Parathyroid adenoma (tissue), 2 donors: ENCODE measurements at regions not wholly inside any gene's neighbourhood (a gene's known extent, or its start where the extent isn't known, plus 50 kb on each side); places are given as distances from the start of the nearest gene placed in this dataset.
"Not testable (repeated sequence)": the region's sequence is repeated elsewhere in the genome, so short reads cannot be mapped to it uniquely, and the experiment has no call there.

Experiments used
- H2AFZ ChIP-seq: fragments of 300-600 bp; sonication (generic); one replicate; pipeline ENCODE4 v1.7.0; 2017; ENCODE audit warnings: antibody characterized with exemption, mild to moderate bottlenecking
- H3K27ac ChIP-seq: fragments of 300-600 bp; sonication (generic); one replicate; pipeline ENCODE4 v1.7.0; 2017
- H3K27me3 ChIP-seq: fragments of 300-600 bp; sonication (generic); one replicate; pipeline ENCODE4 v1.7.0; 2017; ENCODE audit warnings: low read length; ENCODE audit not compliant: control insufficient read depth, insufficient read depth
- H3K36me3 ChIP-seq: fragments of 300-600 bp; sonication (generic); one replicate; pipeline ENCODE4 v1.7.0; 2017; ENCODE audit warnings: low read length; ENCODE audit not compliant: control insufficient read depth, insufficient read depth
- H3K4me1 ChIP-seq: fragments of 300-600 bp; sonication (generic); one replicate; pipeline ENCODE4 v1.7.0; 2017; ENCODE audit warnings: control low read depth
- H3K4me2 ChIP-seq: fragments of 300-600 bp; sonication (generic); one replicate; pipeline ENCODE4 v1.7.0; 2017; ENCODE audit warnings: low read length
- H3K4me3 ChIP-seq: fragments of 300-600 bp; sonication (generic); one replicate; pipeline ENCODE4 v1.7.0; 2017; ENCODE audit warnings: low read depth, low read length
- H3K79me2 ChIP-seq: fragments of 300-600 bp; sonication (generic); one replicate; pipeline ENCODE4 v1.7.0; 2017; ENCODE audit warnings: control low read depth
- H3K9ac ChIP-seq: fragments of 300-600 bp; sonication (generic); one replicate; pipeline ENCODE4 v1.7.0; 2017; ENCODE audit warnings: mild to moderate bottlenecking
- H3K9me3 ChIP-seq: fragments of 300-600 bp; sonication (generic); one replicate; pipeline ENCODE4 v1.7.0; 2017; ENCODE audit warnings: low read length; ENCODE audit not compliant: control insufficient read depth
- CTCF ChIP-seq: fragments of 300-600 bp; sonication (generic); IDR thresholded peaks from one replicate; pipeline ENCODE4 v1.7.0; 2017; ENCODE audit warnings: antibody characterized with exemption, mild to moderate bottlenecking
- donor health status: primary hyperparathyroidism.

DNA sequence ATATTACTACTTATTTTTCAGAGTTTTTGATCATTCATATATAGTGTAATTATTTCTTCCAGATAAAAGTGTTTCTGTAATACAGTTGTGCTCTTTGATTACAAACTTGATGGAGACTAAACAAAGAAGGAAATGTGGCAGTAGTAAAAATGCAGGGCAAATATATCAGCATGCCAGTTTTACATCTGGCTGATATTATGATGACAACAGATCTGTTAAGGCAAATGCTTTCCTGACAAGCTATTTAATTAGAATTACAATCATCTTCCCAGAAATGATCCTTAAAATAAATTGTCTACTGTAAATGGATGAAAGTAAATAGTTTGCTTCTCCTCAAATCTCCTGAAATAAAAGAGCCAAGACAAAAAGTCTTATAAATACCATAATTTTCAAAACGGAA lies 1659.8 kb downstream of the BRINP3 start:
- no peaks in the 10 kb centered on the region for H3K4me1 ChIP-seq
- no peak overlapping the region for H3K4me3 ChIP-seq
- H3K9me3 ChIP-seq, result no peaks in the 10 kb centered on the region
- H3K79me2 ChIP-seq, result no peaks in the 10 kb centered on the region
- no peak overlapping the region for H3K9ac ChIP-seq
- no peak overlapping the region for H3K27ac ChIP-seq
- no peak overlapping the region for H2AFZ ChIP-seq
- H3K27me3 ChIP-seq, result no peaks in the 10 kb centered on the region
- H3K4me2 ChIP-seq, result no peak overlapping the region
- no peak for TF ChIP-seq CTCF
- H3K36me3 ChIP-seq, result no peaks in the 10 kb centered on the region

- no peak overlapping the region for H3K27ac ChIP-seq
- no peak overlapping the region for H3K4me2 ChIP-seq
- no peak overlapping the region for H3K9ac ChIP-seq
- H2AFZ ChIP-seq, result no peak overlapping the region
- H3K9me3 ChIP-seq, result no peaks in the 10 kb centered on the region
- no peak for TF ChIP-seq CTCF
- H3K27me3 ChIP-seq, result no peaks in the 10 kb centered on the region
- H3K4me3 ChIP-seq, result no peak overlapping the region
- no peaks in the 10 kb centered on the region for H3K36me3 ChIP-seq
- H3K4me1 ChIP-seq, result no peaks in the 10 kb centered on the region
- no peaks in the 10 kb centered on the region for H3K79me2 ChIP-seq
Measured at GRCh38 chr1:188822248-188822647, 1655.4 kb downstream of the BRINP3 start.

GRCh38 chr1:188825471-188825870 lies 1652.2 kb downstream of the BRINP3 start:
- Histone ChIP-seq H3K36me3 (no peaks in the 10 kb centered on the region), H3K4me3 (no peak overlapping the region), H2AFZ (no peak overlapping the region), H3K79me2 (no peaks in the 10 kb centered on the region), H3K9me3 (no peaks in the 10 kb centered on the region), H3K4me1 (no peaks in the 10 kb centered on the region), H3K27ac (no peak overlapping the region), H3K4me2 (no peak overlapping the region), H3K9ac (no peak overlapping the region), H3K27me3 (no peaks in the 10 kb centered on the region)
- TF ChIP-seq CTCF, result no peak

DNA sequence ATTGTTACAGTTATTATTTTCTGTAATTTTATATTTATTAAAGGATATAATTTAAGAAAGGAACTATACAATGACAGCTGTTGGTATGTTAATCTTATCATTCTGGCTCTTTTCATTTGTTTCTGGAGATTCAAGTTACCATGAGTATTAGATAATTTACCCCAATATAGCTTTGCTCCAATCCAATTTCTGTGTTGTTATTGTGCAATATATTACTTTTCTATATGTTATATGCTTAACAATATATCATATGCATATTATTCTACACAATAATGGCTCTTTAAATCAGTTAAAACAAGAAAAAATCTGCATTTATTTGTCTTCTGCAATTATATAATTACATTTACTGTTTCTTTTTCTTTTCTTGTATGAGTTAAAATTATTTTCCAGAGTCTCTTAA lies 1650.9 kb downstream of the BRINP3 start:
- Histone ChIP-seq H3K79me2 (no peaks in the 10 kb centered on the region), H3K4me3 (no peak overlapping the region), H3K9me3 (no peaks in the 10 kb centered on the region), H3K9ac (no peak overlapping the region), H3K36me3 (no peaks in the 10 kb centered on the region), H3K27me3 (no peaks in the 10 kb centered on the region), H3K4me2 (no peak overlapping the region), H3K4me1 (no peaks in the 10 kb centered on the region), H2AFZ (no peak overlapping the region), H3K27ac (no peak overlapping the region)
- no peak for TF ChIP-seq CTCF

DNA sequence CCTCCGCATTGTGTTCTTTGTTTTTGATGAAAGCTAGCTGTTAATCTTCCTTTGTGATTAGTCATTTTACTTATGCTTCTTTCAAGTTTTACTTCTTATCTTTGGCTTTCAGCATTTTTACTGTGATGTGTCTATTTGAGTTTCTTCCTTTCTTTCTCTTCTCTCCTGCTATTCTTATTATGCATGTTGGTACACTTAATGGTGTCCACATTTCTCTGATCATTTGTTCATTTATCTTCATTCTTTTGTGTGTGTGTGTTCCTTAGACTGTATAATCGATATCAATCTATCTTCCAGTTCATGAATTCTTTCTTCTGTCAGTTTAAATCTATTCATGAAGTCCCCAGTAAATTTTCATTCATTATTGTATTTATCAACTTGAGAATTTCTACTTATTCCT lies 1650.3 kb downstream of the BRINP3 start:
- no peak for TF ChIP-seq CTCF
- H3K4me3 ChIP-seq, result no peak overlapping the region
- no peak overlapping the region for H3K9ac ChIP-seq
- no peaks in the 10 kb centered on the region for H3K79me2 ChIP-seq
- H3K27me3 ChIP-seq, result no peaks in the 10 kb centered on the region
- no peak overlapping the region for H2AFZ ChIP-seq
- H3K9me3 ChIP-seq, result no peaks in the 10 kb centered on the region
- H3K4me1 ChIP-seq, result no peaks in the 10 kb centered on the region
- H3K36me3 ChIP-seq, result no peaks in the 10 kb centered on the region
- no peak overlapping the region for H3K4me2 ChIP-seq
- H3K27ac ChIP-seq, result no peak overlapping the region

DNA sequence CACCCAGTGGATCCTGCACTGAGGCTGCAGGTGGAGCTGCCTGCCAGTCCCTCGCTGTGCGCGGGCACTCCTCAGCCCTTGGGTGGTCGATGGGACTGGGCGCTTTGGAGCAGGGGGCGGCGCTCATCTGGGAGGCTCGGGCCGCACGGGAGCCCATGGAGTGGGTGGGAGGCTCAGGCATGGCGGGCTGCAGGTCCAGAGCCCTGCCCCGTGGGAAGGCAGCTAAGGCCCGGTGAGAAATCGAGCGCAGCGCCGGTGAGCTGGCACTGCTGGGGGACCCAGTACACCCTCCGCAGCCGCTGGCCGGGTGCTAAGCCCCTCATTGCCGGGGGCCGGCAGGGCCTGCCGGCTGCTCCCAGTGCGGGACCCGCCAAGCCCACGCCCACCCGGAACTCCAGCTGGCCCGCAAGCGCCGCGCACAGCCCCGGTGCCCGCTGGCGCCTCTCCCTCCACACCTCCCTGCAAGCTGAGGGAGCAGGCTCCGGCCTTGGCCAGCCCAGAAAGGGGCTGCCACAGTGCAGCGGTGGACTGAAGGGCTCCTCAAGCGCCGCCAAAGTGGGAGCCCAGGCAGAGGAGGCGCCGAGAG lies 1636.5 kb downstream of the BRINP3 start:
- H3K79me2 ChIP-seq, H3K4me1 ChIP-seq, H3K27me3 ChIP-seq, H2AFZ ChIP-seq, H3K4me2 ChIP-seq, H3K27ac ChIP-seq, H3K4me3 ChIP-seq, H3K9me3 ChIP-seq, H3K9ac ChIP-seq, H3K36me3 ChIP-seq: not testable (repeated sequence)
